UCSD-AML1 (cell line): ENCODE measurements at regions not wholly inside any gene's neighbourhood (a gene's known extent, or its start where the extent isn't known, plus 50 kb on each side); places are given as distances from the start of the nearest gene placed in this dataset.
"Not testable (repeated sequence)": the region's sequence is repeated elsewhere in the genome, so short reads cannot be mapped to it uniquely, and the experiment has no call there.

Experiments
- DNase-seq: peaks from one replicate; lab custom pipeline; 2025; ENCODE audit not compliant: unreplicated experiment; lab: John Stamatoyannopoulos, UW

- DNase-seq: no peak
These were observed 272.9 kb downstream of the ADGRL2 start for GRCh38 chr1:82073659-82074058.

- no peak for DNase-seq
These were observed 272.3 kb downstream of the ADGRL2 start for GRCh38 chr1:82073071-82073470.

GRCh38 chr1:82065916-82066315 is 265.2 kb downstream of the ADGRL2 start:
- no peak for DNase-seq

- DNase-seq: no peak
These were observed 264.0 kb downstream of the ADGRL2 start for GRCh38 chr1:82064691-82065090.

GRCh38 chr1:82062206-82062605 is 261.5 kb downstream of the ADGRL2 start:
- no peak for DNase-seq

- DNase-seq: no peak
These were observed 259.2 kb downstream of the ADGRL2 start for GRCh38 chr1:82059959-82060358.

GRCh38 chr1:82057011-82057410 is 256.3 kb downstream of the ADGRL2 start:
- no peak for DNase-seq

GRCh38 chr1:82055375-82055774 is 254.6 kb downstream of the ADGRL2 start:
- DNase-seq: not testable (repeated sequence)

- DNase-seq: no peak
These were observed 251.8 kb downstream of the ADGRL2 start for GRCh38 chr1:82052563-82052962.

GRCh38 chr1:82048596-82048995 is 247.9 kb downstream of the ADGRL2 start:
- no peak for DNase-seq

- no peak for DNase-seq
These were observed 244.5 kb downstream of the ADGRL2 start for GRCh38 chr1:82045221-82045620.

GRCh38 chr1:82044536-82044935 is 243.8 kb downstream of the ADGRL2 start:
- DNase-seq: no peak

- DNase-seq: no peak
These were observed 243.4 kb downstream of the ADGRL2 start for GRCh38 chr1:82044111-82044510.

GRCh38 chr1:82042306-82043060 is 241.7 kb downstream of the ADGRL2 start:
- no peak for DNase-seq
